Activated CD8-positive, alpha-beta memory T cell treated with anti-CD3 and anti-CD28 coated beads for 1 hour (primary cell): ENCODE measurements at regions not wholly inside any gene's neighbourhood (a gene's known extent, or its start where the extent isn't known, plus 50 kb on each side); places are given as distances from the start of the nearest gene placed in this dataset.

Source experiments
- DNase-seq, 2 donors: peaks; one replicate each; pipeline ENCODE4 v3.0.0-alpha.2; 2020; ENCODE audit warnings: low read depth in 1 of 2; ENCODE audit errors: extremely low read depth in 1 of 2

- no peak for DNase-seq
Measured at GRCh38 chr7:41834805-41835694, 132.2 kb upstream of the INHBA start.

GRCh38 chr7:41832941-41833340, 130.1 kb upstream of the INHBA start:
- DNase-seq = no peak

- DNase-seq = no peak
Measured at GRCh38 chr7:41830271-41830670, 127.4 kb upstream of the INHBA start.

- no peak for DNase-seq
Measured at GRCh38 chr7:41828911-41829310, 126.0 kb upstream of the INHBA start.

GRCh38 chr7:41826641-41827040, 123.8 kb upstream of the INHBA start:
- no peak for DNase-seq

GRCh38 chr7:41825927-41826480, 123.1 kb upstream of the INHBA start:
- no peak for DNase-seq

- DNase-seq = no peak
Measured at GRCh38 chr7:41824284-41824683, 121.4 kb upstream of the INHBA start.

GRCh38 chr7:41822259-41822817, 119.4 kb upstream of the INHBA start:
- DNase-seq = no peak

GRCh38 chr7:41821521-41822213, 118.8 kb upstream of the INHBA start:
- no peak for DNase-seq

- DNase-seq = no peak
Measured at GRCh38 chr7:41820111-41820671, 117.3 kb upstream of the INHBA start.

GRCh38 chr7:41819645-41820044, 116.8 kb upstream of the INHBA start:
- no peak for DNase-seq

GRCh38 chr7:41818765-41819398, 116.0 kb upstream of the INHBA start:
- DNase-seq = no peak

GRCh38 chr7:41817386-41817785, 114.5 kb upstream of the INHBA start:
- DNase-seq = no peak

- no peak for DNase-seq
Measured at GRCh38 chr7:41816111-41816510, 113.2 kb upstream of the INHBA start.

- no peak for DNase-seq
Measured at GRCh38 chr7:41814888-41815287, 112.0 kb upstream of the INHBA start.

- DNase-seq = no peak
Measured at GRCh38 chr7:41813286-41813685, 110.4 kb upstream of the INHBA start.

GRCh38 chr7:41811941-41812340, 109.1 kb upstream of the INHBA start:
- no peak for DNase-seq

- DNase-seq = no peak
Measured at GRCh38 chr7:41809940-41810576, 107.2 kb upstream of the INHBA start.

- DNase-seq = no peak
Measured at GRCh38 chr7:41809529-41809939, 106.6 kb upstream of the INHBA start.

- DNase-seq = no peak
Measured at GRCh38 chr7:41809116-41809515, 106.2 kb upstream of the INHBA start.
